NT2/D1 (cell line): ENCODE measurements at regions not wholly inside any gene's neighbourhood (a gene's known extent, or its start where the extent isn't known, plus 50 kb on each side); places are given as distances from the start of the nearest gene placed in this dataset.

ENCODE experiments used
- SUZ12 ChIP-seq: IDR thresholded peaks from 2 replicates; pipeline ENCODE4 v1.6.1; 2011; ENCODE audit not compliant: insufficient read length, insufficient read depth; ENCODE audit errors: extremely low read depth
- YY1 ChIP-seq: IDR thresholded peaks from 2 replicates; pipeline ENCODE4 v1.6.1; 2011; ENCODE audit not compliant: insufficient read length, insufficient read depth

- TF ChIP-seq YY1 (no peak), SUZ12 (no peak)
Measured at GRCh38 chr7:41205600-41205999, 497.3 kb downstream of the INHBA start.
